Osteoblast (primary cell): ENCODE measurements at regions not wholly inside any gene's neighbourhood (a gene's known extent, or its start where the extent isn't known, plus 50 kb on each side); places are given as distances from the start of the nearest gene placed in this dataset.
A peak's percentile ranks its signal among the peaks of the same experiment; 100 is the strongest.

ENCODE experiments used
- DNase-seq: peaks from one replicate; pipeline ENCODE4 v3.0.0; 2011; ENCODE audit warnings: low spot score, mixed read lengths; ENCODE audit not compliant: insufficient read length; ENCODE audit errors: missing footprints
- H2AFZ ChIP-seq: 2 replicates; pipeline ENCODE4 v1.6.0; 2011; ENCODE audit warnings: mild to moderate bottlenecking, low read length
- H3K27ac ChIP-seq: 2 replicates; pipeline ENCODE4 v1.5.1; 2011; ENCODE audit warnings: mild to moderate bottlenecking, low read depth, low read length, moderate library complexity
- H3K27me3 ChIP-seq: 2 replicates; pipeline ENCODE4 v1.6.0; 2012; ENCODE audit warnings: mild to moderate bottlenecking, control low read depth, inconsistent platforms, low read length, moderate library complexity; ENCODE audit not compliant: insufficient read depth
- H3K36me3 ChIP-seq: 2 replicates; pipeline ENCODE4 v1.5.1; 2011; ENCODE audit warnings: mild to moderate bottlenecking, low read length, control low read depth, moderate library complexity; ENCODE audit not compliant: insufficient read depth
- H3K4me1 ChIP-seq: 2 replicates; pipeline ENCODE4 v1.5.1; 2011; ENCODE audit warnings: mild to moderate bottlenecking, low read length, control low read depth, moderate library complexity; ENCODE audit not compliant: insufficient read depth
- H3K4me2 ChIP-seq: 2 replicates; pipeline ENCODE4 v1.6.0; 2011; ENCODE audit warnings: mild to moderate bottlenecking, low read length; ENCODE audit not compliant: insufficient read depth
- H3K4me3 ChIP-seq: fragments of 200-600 bp; sonication (generic); 3 replicates; pipeline ENCODE4 v1.5.1; 2012; ENCODE audit warnings: mild to moderate bottlenecking, low read length, inconsistent platforms; ENCODE audit not compliant: insufficient read depth
- H3K79me2 ChIP-seq: 2 replicates; pipeline ENCODE4 v1.6.0; 2012; ENCODE audit warnings: mild to moderate bottlenecking, low read length, control low read depth, inconsistent platforms; ENCODE audit not compliant: insufficient read depth
- H3K9me3 ChIP-seq: 2 replicates; pipeline ENCODE4 v1.5.1; 2011; ENCODE audit warnings: low read depth, low read length, control low read depth
- H4K20me1 ChIP-seq: 2 replicates; pipeline ENCODE4 v1.6.0; 2012; ENCODE audit warnings: mild to moderate bottlenecking, low read length, control low read depth; ENCODE audit not compliant: insufficient read depth
- TF ChIP-seq, protein P1 (sequence below): IDR thresholded peaks from 2 replicates; pipeline ENCODE4 v1.5.1; 2011; ENCODE audit warnings: mild to moderate bottlenecking, low read depth, low read length, moderate library complexity; ENCODE audit errors: extremely low read depth

DNA sequence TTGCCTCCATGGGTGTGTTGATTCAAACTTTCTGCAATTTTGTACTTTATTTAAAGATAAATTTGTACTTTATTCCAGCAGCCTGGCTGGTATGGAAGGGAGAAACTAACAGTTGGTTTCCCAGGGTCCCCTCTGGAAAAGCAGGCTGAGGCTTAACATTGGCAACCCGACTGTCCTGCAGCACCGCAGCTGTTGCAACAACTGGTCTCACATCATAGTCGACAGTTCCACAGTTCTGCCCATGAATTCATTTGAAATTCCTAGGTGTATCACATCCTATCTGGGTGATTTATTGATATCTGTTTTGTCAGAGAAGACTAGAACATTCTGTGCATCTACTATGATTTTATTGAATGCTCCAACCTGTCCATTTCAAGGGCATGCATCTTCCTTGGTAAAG, 98.8 kb upstream of the GATB start:
- H4K20me1 ChIP-seq = no peaks in the 10 kb centered on the region
- H2AFZ ChIP-seq = no peak overlapping the region
- TF ChIP-seq, protein P1, sequence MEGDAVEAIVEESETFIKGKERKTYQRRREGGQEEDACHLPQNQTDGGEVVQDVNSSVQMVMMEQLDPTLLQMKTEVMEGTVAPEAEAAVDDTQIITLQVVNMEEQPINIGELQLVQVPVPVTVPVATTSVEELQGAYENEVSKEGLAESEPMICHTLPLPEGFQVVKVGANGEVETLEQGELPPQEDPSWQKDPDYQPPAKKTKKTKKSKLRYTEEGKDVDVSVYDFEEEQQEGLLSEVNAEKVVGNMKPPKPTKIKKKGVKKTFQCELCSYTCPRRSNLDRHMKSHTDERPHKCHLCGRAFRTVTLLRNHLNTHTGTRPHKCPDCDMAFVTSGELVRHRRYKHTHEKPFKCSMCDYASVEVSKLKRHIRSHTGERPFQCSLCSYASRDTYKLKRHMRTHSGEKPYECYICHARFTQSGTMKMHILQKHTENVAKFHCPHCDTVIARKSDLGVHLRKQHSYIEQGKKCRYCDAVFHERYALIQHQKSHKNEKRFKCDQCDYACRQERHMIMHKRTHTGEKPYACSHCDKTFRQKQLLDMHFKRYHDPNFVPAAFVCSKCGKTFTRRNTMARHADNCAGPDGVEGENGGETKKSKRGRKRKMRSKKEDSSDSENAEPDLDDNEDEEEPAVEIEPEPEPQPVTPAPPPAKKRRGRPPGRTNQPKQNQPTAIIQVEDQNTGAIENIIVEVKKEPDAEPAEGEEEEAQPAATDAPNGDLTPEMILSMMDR = no peak
- no peaks in the 10 kb centered on the region for H3K79me2 ChIP-seq
- no peak overlapping the region for H3K27ac ChIP-seq
- no peaks in the 10 kb centered on the region for H3K9me3 ChIP-seq
- H3K4me2 ChIP-seq = no peak overlapping the region
- no peak overlapping the region for H3K4me3 ChIP-seq
- no peak for DNase-seq
- no peaks in the 10 kb centered on the region for H3K4me1 ChIP-seq
- no peaks in the 10 kb centered on the region for H3K36me3 ChIP-seq
- H3K27me3 ChIP-seq = no peaks in the 10 kb centered on the region

DNA sequence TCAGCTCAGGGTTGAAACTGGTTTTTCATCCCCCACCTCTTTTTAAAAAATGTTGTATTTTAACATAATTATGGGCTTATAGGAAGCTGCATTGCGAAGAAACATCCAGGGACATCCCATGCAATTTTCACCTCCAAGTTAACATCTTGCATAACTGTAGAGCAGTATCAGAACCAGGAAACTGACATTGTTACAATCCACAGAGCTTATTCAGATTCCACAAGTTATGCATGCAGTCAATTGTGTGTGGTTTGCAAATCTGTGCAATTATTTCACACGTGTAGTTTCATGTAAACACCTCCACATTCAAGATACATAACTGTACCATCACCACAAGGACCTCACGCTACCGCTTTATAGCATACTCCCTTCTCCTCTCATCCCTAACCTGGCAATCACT, 97.5 kb upstream of the GATB start:
- Histone ChIP-seq H4K20me1 (no peaks in the 10 kb centered on the region), H3K79me2 (no peaks in the 10 kb centered on the region), H2AFZ (no peak overlapping the region), H3K4me1 (no peaks in the 10 kb centered on the region), H3K27ac (no peak overlapping the region), H3K9me3 (no peaks in the 10 kb centered on the region), H3K4me2 (no peak overlapping the region), H3K36me3 (no peaks in the 10 kb centered on the region), H3K4me3 (no peak overlapping the region), H3K27me3 (no peaks in the 10 kb centered on the region)
- TF ChIP-seq, protein P1 = no peak
- DNase-seq = no peak

DNA sequence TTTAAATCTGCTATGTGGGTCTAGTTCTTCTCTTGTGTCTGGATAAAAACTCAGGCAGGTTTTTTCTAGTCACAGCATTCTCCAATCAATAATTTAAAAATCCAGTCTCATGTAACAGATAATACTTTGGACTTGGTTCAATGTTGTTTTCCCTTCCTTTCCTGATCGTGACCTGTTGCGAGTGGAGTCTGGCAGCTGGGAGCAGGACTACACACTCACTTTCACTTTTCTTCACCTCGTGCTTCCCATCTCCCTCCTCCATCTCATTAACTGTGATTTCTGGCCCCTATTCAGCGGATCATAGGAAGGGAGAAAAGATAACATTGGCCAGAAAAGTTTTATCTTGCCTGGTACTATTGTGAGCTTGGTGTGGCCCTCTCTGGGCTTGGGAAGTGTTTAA, 96.6 kb upstream of the GATB start:
- Histone ChIP-seq H3K4me3 (no peak overlapping the region), H2AFZ (no peak overlapping the region), H3K36me3 (no peaks in the 10 kb centered on the region), H3K4me1 (no peaks in the 10 kb centered on the region), H3K27ac (no peak overlapping the region), H3K4me2 (peak overlapping the region; percentile 1), H4K20me1 (no peaks in the 10 kb centered on the region), H3K79me2 (no peaks in the 10 kb centered on the region), H3K27me3 (no peaks in the 10 kb centered on the region), H3K9me3 (no peaks in the 10 kb centered on the region)
- TF ChIP-seq, protein P1 = no peak
- DNase-seq = no peak

DNA sequence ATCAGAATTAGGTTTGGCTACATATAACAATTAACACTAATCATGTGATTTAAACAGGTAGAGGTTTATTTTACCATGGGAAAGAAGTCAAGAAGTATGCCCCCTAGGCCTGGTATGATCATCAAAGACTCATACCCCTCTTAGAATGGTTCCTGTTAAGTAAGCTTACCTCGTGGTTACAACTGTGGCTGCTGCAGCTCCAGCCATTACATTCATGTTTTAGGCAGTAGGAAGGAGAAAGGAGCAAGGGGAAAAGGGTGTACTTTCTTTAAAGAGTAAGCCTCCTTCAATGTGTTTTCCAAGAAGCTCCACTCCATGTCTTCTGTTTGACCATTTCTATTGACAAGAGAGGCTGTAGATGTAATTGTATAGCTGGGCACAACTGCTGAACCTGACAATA, 94.9 kb upstream of the GATB start:
- H3K9me3 ChIP-seq = no peaks in the 10 kb centered on the region
- no peak for DNase-seq
- TF ChIP-seq, protein P1 = no peak

More for the DNA sequence above, 94.9 kb upstream of the GATB start:
- Histone ChIP-seq H3K27ac (no peak overlapping the region), H3K36me3 (no peaks in the 10 kb centered on the region), H3K79me2 (no peaks in the 10 kb centered on the region), H3K4me2 (no peak overlapping the region), H4K20me1 (no peaks in the 10 kb centered on the region), H2AFZ (no peak overlapping the region), H3K27me3 (no peaks in the 10 kb centered on the region), H3K4me1 (no peaks in the 10 kb centered on the region), H3K4me3 (no peak overlapping the region)
